ENCODE measurements at regions not wholly inside any gene's neighbourhood (a gene's known extent, or its start where the extent isn't known, plus 50 kb on each side); places are given as distances from the start of the nearest gene placed in this dataset.

DNA sequence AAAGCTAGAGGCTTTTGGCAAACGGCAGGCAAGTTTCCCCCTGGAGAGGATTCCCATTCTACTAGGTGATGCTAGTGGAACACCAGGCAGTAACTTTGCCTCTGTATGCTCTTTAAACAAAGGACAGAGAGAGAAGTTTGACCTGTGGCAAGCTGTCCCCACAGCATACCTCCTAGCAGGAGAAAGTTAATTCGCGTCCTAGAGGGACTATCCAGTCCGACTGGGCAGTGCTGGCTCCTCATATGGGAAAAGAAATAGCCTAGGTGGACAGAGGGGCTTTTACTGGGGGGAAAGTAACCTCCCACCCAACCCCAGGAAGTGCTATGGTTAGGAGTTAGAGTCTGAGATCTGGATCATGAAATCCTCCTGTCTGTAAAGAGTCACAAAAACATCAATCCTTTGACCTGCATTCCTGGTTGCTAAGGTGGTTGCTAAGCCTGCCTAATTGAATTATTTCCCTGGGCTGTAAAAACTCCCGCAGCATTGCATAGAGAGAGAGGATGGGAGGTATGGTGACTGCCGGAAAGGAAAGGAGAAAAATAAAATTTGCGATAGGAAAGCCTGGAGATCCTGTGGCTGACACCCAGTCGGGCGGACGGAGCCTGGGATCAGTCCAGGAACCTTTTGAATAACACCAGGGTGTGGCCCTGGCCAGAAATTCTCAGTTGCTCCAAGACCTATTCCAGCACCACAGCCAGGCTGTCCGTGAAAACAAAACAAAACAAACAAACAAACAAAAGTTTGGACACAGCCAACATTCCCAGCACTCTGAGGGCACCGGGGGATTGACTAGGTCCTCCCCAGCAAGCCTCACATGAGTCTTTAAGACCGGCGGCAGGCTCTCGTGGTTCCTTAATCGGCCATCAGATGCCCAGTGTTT, 67.7 kb upstream of the ATP11B start:
- DNase-seq (ENCODE audit: low spot score) = peak; percentile 47

- no peak for DNase-seq (ENCODE audit: low spot score)
These were observed 66.8 kb upstream of the ATP11B start for GRCh38 chr3:182726258-182727142.

DNA sequence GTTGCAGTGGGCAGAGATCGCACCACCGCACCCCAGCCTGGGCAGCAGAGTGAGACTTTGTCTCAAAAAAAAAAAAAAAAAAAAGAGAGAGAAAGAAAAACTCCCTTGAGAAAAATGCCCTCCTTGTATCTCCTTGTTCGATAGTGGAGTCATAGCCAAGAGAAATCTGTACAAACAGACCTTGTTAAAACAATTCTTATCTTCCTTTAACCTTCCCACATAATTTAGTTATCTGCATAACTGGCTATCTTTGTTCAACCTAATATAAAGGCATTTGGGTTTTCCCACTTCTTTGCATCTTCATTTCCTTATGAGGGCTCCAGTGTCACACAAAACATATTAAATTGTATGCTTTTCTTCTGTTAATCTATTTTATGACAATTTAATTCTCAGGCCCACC, 65.1 kb upstream of the ATP11B start:
- no peak for DNase-seq (ENCODE audit: low spot score)

DNA sequence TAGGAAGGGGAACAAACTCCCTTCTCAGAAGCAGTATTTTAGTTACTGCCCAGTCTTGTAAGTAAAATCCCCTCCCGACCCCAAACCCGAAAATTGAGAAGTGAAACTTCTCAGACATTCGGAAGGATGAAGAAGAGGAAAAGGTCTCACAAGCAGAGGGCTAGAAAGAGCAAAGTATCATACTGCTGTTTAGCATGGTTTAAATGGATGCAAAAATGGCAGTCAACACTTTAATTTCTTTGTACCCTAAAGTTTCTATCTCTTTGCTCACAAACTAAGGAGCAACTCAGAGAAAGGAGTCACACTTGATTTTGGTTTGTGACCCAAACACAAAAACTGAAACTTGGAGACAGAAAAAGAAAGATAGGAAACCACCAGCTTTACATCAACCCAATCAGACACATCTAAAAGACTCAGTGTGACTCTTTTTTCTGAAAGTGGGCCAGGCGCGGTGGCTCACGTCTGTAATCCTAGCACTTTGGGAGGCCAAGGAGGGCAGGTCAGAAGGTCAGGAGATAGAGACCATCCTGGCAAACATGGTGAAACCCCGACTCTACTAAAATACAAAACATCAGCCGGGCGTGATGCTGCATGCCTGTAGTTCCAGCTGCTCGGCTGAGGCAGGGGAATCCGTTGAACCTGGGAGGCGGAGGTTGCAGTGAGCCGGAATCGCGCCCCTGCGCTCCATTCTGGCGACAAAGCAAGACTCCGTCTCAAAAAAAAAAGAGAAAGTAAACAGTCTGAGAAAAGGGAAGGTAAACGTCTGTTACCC, 63.2 kb upstream of the ATP11B start:
- no peak for DNase-seq (ENCODE audit: low spot score)

DNA sequence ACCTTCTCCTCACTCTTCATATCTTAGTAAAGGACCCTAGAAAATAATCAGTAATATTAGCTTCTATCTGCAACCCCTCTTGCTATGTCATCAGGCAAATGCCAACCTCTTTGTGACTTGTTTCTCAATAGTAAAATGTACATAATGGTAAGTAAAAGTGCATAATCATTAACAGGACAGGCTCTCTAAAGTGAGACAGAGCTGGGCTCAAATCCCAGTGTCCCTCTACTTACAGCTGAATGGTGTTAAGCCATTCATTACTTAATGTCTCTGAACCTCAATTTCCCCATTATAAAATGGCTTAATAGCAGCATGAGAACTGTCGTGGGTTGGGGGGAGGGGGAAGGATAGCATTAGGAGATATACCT, 62.6 kb upstream of the ATP11B start:
- no peak for DNase-seq (ENCODE audit: low spot score)

- no peak for DNase-seq (ENCODE audit: low spot score)
These were observed 61.5 kb upstream of the ATP11B start for GRCh38 chr3:182731764-182732163.

- no peak for DNase-seq (ENCODE audit: low spot score)
These were observed 60.9 kb upstream of the ATP11B start for GRCh38 chr3:182732232-182733015.

DNA sequence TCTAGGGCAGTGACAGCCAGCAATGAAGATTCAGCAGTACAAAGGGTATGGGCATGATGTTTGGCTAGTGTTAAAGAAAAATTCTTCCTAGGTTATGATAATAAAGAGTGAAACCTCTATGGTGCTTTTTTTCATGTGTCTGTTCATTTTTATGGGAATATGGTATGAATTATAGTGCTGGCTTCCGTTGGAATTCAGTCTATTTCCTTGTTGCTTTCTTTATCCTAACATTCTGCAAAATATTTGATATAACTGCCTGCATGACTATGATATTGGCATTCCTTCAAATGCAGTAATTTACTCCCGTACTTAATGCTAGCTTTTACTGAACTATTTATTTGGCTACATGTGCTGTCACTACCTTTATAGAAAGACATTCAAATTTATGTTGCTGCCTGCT, 57.6 kb upstream of the ATP11B start:
- peak; percentile 68 for DNase-seq (ENCODE audit: low spot score)

DNA sequence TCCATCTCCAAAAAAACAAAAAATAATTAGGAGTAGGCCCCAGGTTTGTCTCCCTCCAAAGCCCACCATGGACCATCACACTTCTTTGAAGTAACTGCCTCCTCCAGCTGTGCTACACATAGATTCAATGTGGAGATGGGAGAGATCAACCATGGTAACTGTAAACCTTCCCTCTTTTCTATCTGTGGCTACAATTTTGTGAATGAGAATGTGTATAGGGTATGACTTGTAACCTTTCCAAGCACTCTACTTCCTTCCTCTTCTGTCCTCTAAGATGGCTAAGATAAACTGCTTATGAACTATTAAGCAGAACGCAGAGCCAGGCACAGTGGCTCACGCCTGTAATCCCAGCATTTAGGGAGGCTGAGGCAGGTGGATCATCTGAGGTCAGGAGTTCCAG, 55.5 kb upstream of the ATP11B start:
- DNase-seq (ENCODE audit: low spot score) = no peak

- DNase-seq (ENCODE audit: low spot score) = no peak
These were observed 54.5 kb upstream of the ATP11B start for GRCh38 chr3:182738583-182739411.

GRCh38 chr3:182739619-182740018, 53.7 kb upstream of the ATP11B start:
- peak; percentile 26 for DNase-seq (ENCODE audit: low spot score)

GRCh38 chr3:182740710-182741109, 52.6 kb upstream of the ATP11B start:
- DNase-seq (ENCODE audit: low spot score) = no peak

DNA sequence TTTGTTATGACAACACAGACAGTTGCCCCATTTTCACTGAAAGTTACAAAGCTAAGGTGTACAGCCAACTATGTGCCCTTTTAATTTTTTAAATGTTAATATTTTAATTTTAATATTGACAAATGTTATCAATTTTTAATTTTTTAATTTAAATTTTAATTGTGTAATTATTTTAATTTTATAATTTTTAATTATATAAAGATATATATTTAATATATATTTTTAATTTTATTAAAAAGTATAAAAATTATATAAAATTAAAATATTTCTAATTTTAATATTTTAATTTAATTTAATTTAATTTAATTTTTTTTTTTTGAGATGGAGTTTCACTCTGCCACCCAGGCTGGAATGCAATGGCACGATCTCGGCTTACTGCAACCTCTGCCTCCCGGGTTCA, 52.1 kb upstream of the ATP11B start:
- no peak for DNase-seq (ENCODE audit: low spot score)
